ENCODE measurements at regions not wholly inside any gene's neighbourhood (a gene's known extent, or its start where the extent isn't known, plus 50 kb on each side); places are given as distances from the start of the nearest gene placed in this dataset.
A peak's percentile ranks its signal among the peaks of the same experiment; 100 is the strongest.
"Not testable (repeated sequence)": the region's sequence is repeated elsewhere in the genome, so short reads cannot be mapped to it uniquely, and the experiment has no call there.

GRCh38 chr3:139136469-139137202 is 91.9 kb upstream of the PRR23C start:
- DNase-seq, result no peak

- DNase-seq, result no peak
Measured at GRCh38 chr3:139140553-139140952, 95.9 kb upstream of the PRR23C start.

GRCh38 chr3:139145980-139146379 is 101.3 kb upstream of the PRR23C start:
- DNase-seq, result not testable (repeated sequence)

GRCh38 chr3:139151530-139151929 is 106.8 kb upstream of the PRR23C start:
- no peak for DNase-seq

- not testable (repeated sequence) for DNase-seq
Measured at GRCh38 chr3:139153434-139153833, 108.7 kb upstream of the PRR23C start.

GRCh38 chr3:139157161-139157932 is 112.7 kb upstream of the PRR23C start:
- no peak for DNase-seq

GRCh38 chr3:139159356-139159755 is 114.7 kb upstream of the PRR23C start:
- DNase-seq, result no peak

GRCh38 chr3:139173372-139174108 is 128.8 kb upstream of the PRR23C start:
- DNase-seq, result peak in 2 of 4 experiments; percentile 23 to 30

- no peak for DNase-seq
Measured at GRCh38 chr3:139180489-139180888, 135.8 kb upstream of the PRR23C start.

- DNase-seq, result peak in 3 of 4 experiments; percentile 3 to 36 (median 32)
Measured at GRCh38 chr3:139182143-139182542, 137.5 kb upstream of the PRR23C start.

GRCh38 chr3:139182598-139182997 is 137.9 kb upstream of the PRR23C start:
- no peak for DNase-seq

- no peak for DNase-seq
Measured at GRCh38 chr3:139185527-139185926, 140.8 kb upstream of the PRR23C start.

GRCh38 chr3:139187154-139187553 is 142.5 kb upstream of the PRR23C start:
- DNase-seq, result peak in 1 of 4 experiments; percentile 4

- no peak for DNase-seq
Measured at GRCh38 chr3:139187648-139188047, 143.0 kb upstream of the PRR23C start.

- no peak for DNase-seq
Measured at GRCh38 chr3:139189943-139190342, 145.3 kb upstream of the PRR23C start.

- not testable (repeated sequence) for DNase-seq
Measured at GRCh38 chr3:139194421-139194820, 149.4 kb upstream of the MRPS22 start.

- not testable (repeated sequence) for DNase-seq
Measured at GRCh38 chr3:139196146-139196545, 147.7 kb upstream of the MRPS22 start.

GRCh38 chr3:139197251-139197650 is 146.6 kb upstream of the MRPS22 start:
- no peak for DNase-seq

- no peak for DNase-seq
Measured at GRCh38 chr3:139198186-139198585, 145.6 kb upstream of the MRPS22 start.

- peak in 2 of 4 experiments; percentile 3 to 17 for DNase-seq
Measured at GRCh38 chr3:139198929-139199328, 144.9 kb upstream of the MRPS22 start.

- DNase-seq, result peak in 1 of 4 experiments; percentile 6
Measured at GRCh38 chr3:139199421-139200010, 144.3 kb upstream of the MRPS22 start.

GRCh38 chr3:139201446-139202225 is 142.2 kb upstream of the MRPS22 start:
- no peak for DNase-seq
